ENCODE measurements at regions not wholly inside any gene's neighbourhood (a gene's known extent, or its start where the extent isn't known, plus 50 kb on each side); places are given as distances from the start of the nearest gene placed in this dataset.
A peak's percentile ranks its signal among the peaks of the same experiment; 100 is the strongest.

GRCh38 chr15:99452010-99452409 lies 113.8 kb upstream of the MEF2A start:
- Histone ChIP-seq H3K4me3 (ENCODE audit: control insufficient read depth in 1 of 7, extremely low read depth in 1 of 7, insufficient read depth in 4 of 7, low read depth in 2 of 7, low read length in 6 of 7) (no peak overlapping the region), H3K27me3 (replicated peaks in 2 of 5; ENCODE audit: control insufficient read depth in 4 of 5, insufficient read depth in 5 of 5, low read length in 4 of 5) (no peaks in the 10 kb centered on the region), H3K9me3 (ENCODE audit: control extremely low read depth in 1 of 5, control insufficient read depth in 4 of 5, insufficient read depth in 2 of 5, low read depth in 1 of 5, low read length in 4 of 5) (peaks cover 0 to under 1% (median 0%) of the 10 kb centered on the region in 5 experiments), H3K4me1 (ENCODE audit: control extremely low read depth in 1 of 4, control insufficient read depth in 4 of 4, insufficient read depth in 4 of 4, low read length in 3 of 4) (peaks cover 0 to 42% (median 28%) of the 10 kb centered on the region in 4 experiments), H3K27ac (ENCODE audit: insufficient read depth in 1 of 2, low read depth in 1 of 2, low read length in 2 of 2, poor library complexity in 1 of 2, severe bottlenecking in 2 of 2) (no peak overlapping the region), H3K36me3 (ENCODE audit: control insufficient read depth in 4 of 4, insufficient read depth in 4 of 4, low read length in 3 of 4) (no peaks in the 10 kb centered on the region)
- ChIA-PET CTCF (interaction anchor here (0.7 to 1.4 kb wide), 3 partner anchors 27 to 252 kb away, joined by 3 to 4 read pairs (median 3); no protein-coding TSS in a partner anchor), POLR2A (no interaction called here)
- DNase-seq = no peak
- over 99% methylated on average over 8 of the region's 11 CpGs for WGBS (ENCODE audit: insufficient coverage)

GRCh38 chr15:99452728-99453636 lies 112.8 kb upstream of the MEF2A start:
- Histone ChIP-seq H3K4me1 (ENCODE audit: control extremely low read depth in 1 of 4, control insufficient read depth in 4 of 4, insufficient read depth in 4 of 4, low read length in 3 of 4) (peaks cover 0 to 42% (median 28%) of the 10 kb centered on the region in 4 experiments), H3K36me3 (ENCODE audit: control insufficient read depth in 4 of 4, insufficient read depth in 4 of 4, low read length in 3 of 4) (no peaks in the 10 kb centered on the region), H3K4me3 (ENCODE audit: control insufficient read depth in 1 of 7, extremely low read depth in 1 of 7, insufficient read depth in 4 of 7, low read depth in 2 of 7, low read length in 6 of 7) (peak overlapping the region in 3 of 7 experiments; percentile 0 to 61 (median 50)), H3K27ac (ENCODE audit: insufficient read depth in 1 of 2, low read depth in 1 of 2, low read length in 2 of 2, poor library complexity in 1 of 2, severe bottlenecking in 2 of 2) (no peak overlapping the region), H3K9me3 (ENCODE audit: control extremely low read depth in 1 of 5, control insufficient read depth in 4 of 5, insufficient read depth in 2 of 5, low read depth in 1 of 5, low read length in 4 of 5) (peaks cover 0 to 5% (median 1%) of the 10 kb centered on the region in 5 experiments), H3K27me3 (replicated peaks in 2 of 5; ENCODE audit: control insufficient read depth in 4 of 5, insufficient read depth in 5 of 5, low read length in 4 of 5) (no peaks in the 10 kb centered on the region)
- POLR2A ChIA-PET = interaction anchor here (0.6 to 1.0 kb wide), 2 partner anchors 24 to 899 kb away, joined by 3 to 4 read pairs; no protein-coding TSS in a partner anchor
- 62% methylated on average over 14 of the region's 24 CpGs for WGBS (ENCODE audit: insufficient coverage)
- CTCF ChIA-PET = interaction anchor here (0.7 to 1.2 kb wide), 3 partner anchors 26 to 251 kb away, joined by 3 to 4 read pairs (median 3); no protein-coding TSS in a partner anchor
- peak; percentile 42 to 85 (median 83) for DNase-seq

- H3K4me3 ChIP-seq (ENCODE audit: control insufficient read depth in 1 of 7, extremely low read depth in 1 of 7, insufficient read depth in 4 of 7, low read depth in 2 of 7, low read length in 6 of 7) = no peak overlapping the region
- 99% methylated on average over 6 of the region's 6 CpGs for WGBS (ENCODE audit: insufficient coverage)
- no peaks in the 10 kb centered on the region for H3K36me3 ChIP-seq (ENCODE audit: control insufficient read depth in 4 of 4, insufficient read depth in 4 of 4, low read length in 3 of 4)
- peaks cover 0 to 42% (median 26%) of the 10 kb centered on the region in 4 experiments for H3K4me1 ChIP-seq (ENCODE audit: control extremely low read depth in 1 of 4, control insufficient read depth in 4 of 4, insufficient read depth in 4 of 4, low read length in 3 of 4)
- CTCF ChIA-PET = interaction anchor here (1.2 kb wide), 1 partner anchor 65 kb away, joined by 3 read pairs; no protein-coding TSS in a partner anchor
- H3K27me3 ChIP-seq (replicated peaks in 2 of 5; ENCODE audit: control insufficient read depth in 4 of 5, insufficient read depth in 5 of 5, low read length in 4 of 5) = no peaks in the 10 kb centered on the region
- POLR2A ChIA-PET = interaction anchor here (1.0 kb wide), 1 partner anchor 23 kb away, joined by 3 read pairs; no protein-coding TSS in a partner anchor
- peaks cover 0 to 5% (median 1%) of the 10 kb centered on the region in 5 experiments for H3K9me3 ChIP-seq (ENCODE audit: control extremely low read depth in 1 of 5, control insufficient read depth in 4 of 5, insufficient read depth in 2 of 5, low read depth in 1 of 5, low read length in 4 of 5)
- no peak for DNase-seq
- no peak overlapping the region for H3K27ac ChIP-seq (ENCODE audit: insufficient read depth in 1 of 2, low read depth in 1 of 2, low read length in 2 of 2, poor library complexity in 1 of 2, severe bottlenecking in 2 of 2)
Measured at GRCh38 chr15:99453637-99454030, 112.2 kb upstream of the MEF2A start.

- Histone ChIP-seq H3K4me3 (ENCODE audit: control insufficient read depth in 1 of 7, extremely low read depth in 1 of 7, insufficient read depth in 4 of 7, low read depth in 2 of 7, low read length in 6 of 7) (no peak overlapping the region), H3K27ac (ENCODE audit: insufficient read depth in 1 of 2, low read depth in 1 of 2, low read length in 2 of 2, poor library complexity in 1 of 2, severe bottlenecking in 2 of 2) (no peak overlapping the region), H3K36me3 (ENCODE audit: control insufficient read depth in 4 of 4, insufficient read depth in 4 of 4, low read length in 3 of 4) (no peaks in the 10 kb centered on the region), H3K27me3 (replicated peaks in 2 of 5; ENCODE audit: control insufficient read depth in 4 of 5, insufficient read depth in 5 of 5, low read length in 4 of 5) (no peaks in the 10 kb centered on the region), H3K9me3 (ENCODE audit: control extremely low read depth in 1 of 5, control insufficient read depth in 4 of 5, insufficient read depth in 2 of 5, low read depth in 1 of 5, low read length in 4 of 5) (peaks cover 0 to 5% (median 1%) of the 10 kb centered on the region in 5 experiments), H3K4me1 (ENCODE audit: control extremely low read depth in 1 of 4, control insufficient read depth in 4 of 4, insufficient read depth in 4 of 4, low read length in 3 of 4) (peaks cover 0 to 42% (median 26%) of the 10 kb centered on the region in 4 experiments)
- ChIA-PET CTCF (interaction anchor here (1.2 kb wide), 1 partner anchor 64 kb away, joined by 3 read pairs; no protein-coding TSS in a partner anchor), POLR2A (no interaction called here)
- DNase-seq = no peak
- 100% methylated on average over 5 of the region's 6 CpGs for WGBS (ENCODE audit: insufficient coverage)
Measured at GRCh38 chr15:99454107-99454809, 111.5 kb upstream of the MEF2A start.

GRCh38 chr15:99454941-99455788 lies 110.6 kb upstream of the MEF2A start:
- no peak overlapping the region for H3K4me3 ChIP-seq (ENCODE audit: control insufficient read depth in 1 of 7, extremely low read depth in 1 of 7, insufficient read depth in 4 of 7, low read depth in 2 of 7, low read length in 6 of 7)
- H3K9me3 ChIP-seq (ENCODE audit: control extremely low read depth in 1 of 5, control insufficient read depth in 4 of 5, insufficient read depth in 2 of 5, low read depth in 1 of 5, low read length in 4 of 5) = peaks cover 0 to 5% (median 1%) of the 10 kb centered on the region in 5 experiments
- H3K27me3 ChIP-seq (replicated peaks in 2 of 5; ENCODE audit: control insufficient read depth in 4 of 5, insufficient read depth in 5 of 5, low read length in 4 of 5) = no peaks in the 10 kb centered on the region
- H3K27ac ChIP-seq (ENCODE audit: insufficient read depth in 1 of 2, low read depth in 1 of 2, low read length in 2 of 2, poor library complexity in 1 of 2, severe bottlenecking in 2 of 2) = no peak overlapping the region
- H3K36me3 ChIP-seq (ENCODE audit: control insufficient read depth in 4 of 4, insufficient read depth in 4 of 4, low read length in 3 of 4) = no peaks in the 10 kb centered on the region
- no peak for DNase-seq
- CTCF ChIA-PET = interaction anchor here (1.7 kb wide), 1 partner anchor 13 kb away, joined by 4 read pairs; no protein-coding TSS in a partner anchor
- peaks cover 0 to 42% (median 26%) of the 10 kb centered on the region in 4 experiments for H3K4me1 ChIP-seq (ENCODE audit: control extremely low read depth in 1 of 4, control insufficient read depth in 4 of 4, insufficient read depth in 4 of 4, low read length in 3 of 4)
- 92% methylated on average over 14 of the region's 19 CpGs for WGBS (ENCODE audit: insufficient coverage)
- POLR2A ChIA-PET = no interaction called here

GRCh38 chr15:99455789-99456160 lies 110.0 kb upstream of the MEF2A start:
- ChIA-PET POLR2A (no interaction called here), CTCF (interaction anchor here (1.7 kb wide), 1 partner anchor 13 kb away, joined by 4 read pairs; no protein-coding TSS in a partner anchor)
- no peak for DNase-seq
- Histone ChIP-seq H3K9me3 (ENCODE audit: control extremely low read depth in 1 of 5, control insufficient read depth in 4 of 5, insufficient read depth in 2 of 5, low read depth in 1 of 5, low read length in 4 of 5) (peaks cover 0 to 5% (median 4%) of the 10 kb centered on the region in 5 experiments), H3K4me1 (ENCODE audit: control extremely low read depth in 1 of 4, control insufficient read depth in 4 of 4, insufficient read depth in 4 of 4, low read length in 3 of 4) (peaks cover 0 to 37% (median 22%) of the 10 kb centered on the region in 4 experiments), H3K27me3 (replicated peaks in 2 of 5; ENCODE audit: control insufficient read depth in 4 of 5, insufficient read depth in 5 of 5, low read length in 4 of 5) (no peaks in the 10 kb centered on the region), H3K4me3 (ENCODE audit: control insufficient read depth in 1 of 7, extremely low read depth in 1 of 7, insufficient read depth in 4 of 7, low read depth in 2 of 7, low read length in 6 of 7) (no peak overlapping the region), H3K36me3 (ENCODE audit: control insufficient read depth in 4 of 4, insufficient read depth in 4 of 4, low read length in 3 of 4) (no peaks in the 10 kb centered on the region), H3K27ac (ENCODE audit: insufficient read depth in 1 of 2, low read depth in 1 of 2, low read length in 2 of 2, poor library complexity in 1 of 2, severe bottlenecking in 2 of 2) (no peak overlapping the region)

Measured in common myeloid progenitor, CD34-positive (primary cell).